ES-I3 (cell line): ENCODE measurements at regions not wholly inside any gene's neighbourhood (a gene's known extent, or its start where the extent isn't known, plus 50 kb on each side); places are given as distances from the start of the nearest gene placed in this dataset.
"Not testable (repeated sequence)": the region's sequence is repeated elsewhere in the genome, so short reads cannot be mapped to it uniquely, and the experiment has no call there.

Experiments
- H3K36me3 ChIP-seq: 2 replicates; pipeline ENCODE4 v1.6.1; 2013; ENCODE audit warnings: mild to moderate bottlenecking, low read length, control low read depth, moderate library complexity; ENCODE audit not compliant: insufficient read depth
- H3K4me1 ChIP-seq: 2 replicates; pipeline ENCODE4 v1.6.1; 2013; ENCODE audit warnings: mild to moderate bottlenecking, control low read depth, low read length; ENCODE audit not compliant: insufficient read depth
- H3K9ac ChIP-seq: 2 replicates; pipeline ENCODE4 v1.6.1; 2013; ENCODE audit warnings: low read depth, mild to moderate bottlenecking, low read length, moderate library complexity
- H3K9me3 ChIP-seq: 2 replicates; pipeline ENCODE4 v1.6.1; 2013; ENCODE audit warnings: mild to moderate bottlenecking, low read length, moderate library complexity; ENCODE audit not compliant: control insufficient read depth, insufficient read depth

DNA sequence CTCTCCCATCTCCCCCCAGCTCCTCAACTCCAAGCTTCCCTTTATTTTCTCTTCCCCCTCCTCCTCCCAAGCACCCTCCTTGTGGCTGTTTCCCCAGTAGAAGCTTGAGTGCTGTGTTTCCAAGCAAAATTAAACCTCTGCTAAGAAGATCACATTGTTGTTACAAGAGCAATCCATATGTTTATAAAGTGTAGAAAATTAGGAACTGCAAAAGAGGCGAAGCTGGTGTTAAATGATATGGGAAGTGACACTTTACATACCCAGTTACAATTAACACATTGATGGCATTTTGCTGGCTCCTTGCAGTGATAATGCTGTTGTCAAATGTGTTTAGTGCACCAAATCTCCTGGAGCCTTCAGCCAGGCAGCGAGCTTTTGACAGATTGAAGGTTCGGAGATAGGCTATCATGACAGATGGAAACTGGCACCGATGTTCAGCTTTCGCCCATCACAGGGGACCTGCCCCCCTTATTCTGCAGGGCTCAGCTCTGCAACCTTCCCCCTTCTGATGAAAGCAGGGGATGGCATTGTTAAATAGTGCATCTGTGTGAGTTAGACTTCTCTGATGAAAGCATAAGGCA lies 259.8 kb upstream of the ATP5MC3 start:
- H3K9me3 ChIP-seq, result no peaks in the 10 kb centered on the region
- no peaks in the 10 kb centered on the region for H3K36me3 ChIP-seq
- H3K9ac ChIP-seq, result no peak overlapping the region
- no peaks in the 10 kb centered on the region for H3K4me1 ChIP-seq

DNA sequence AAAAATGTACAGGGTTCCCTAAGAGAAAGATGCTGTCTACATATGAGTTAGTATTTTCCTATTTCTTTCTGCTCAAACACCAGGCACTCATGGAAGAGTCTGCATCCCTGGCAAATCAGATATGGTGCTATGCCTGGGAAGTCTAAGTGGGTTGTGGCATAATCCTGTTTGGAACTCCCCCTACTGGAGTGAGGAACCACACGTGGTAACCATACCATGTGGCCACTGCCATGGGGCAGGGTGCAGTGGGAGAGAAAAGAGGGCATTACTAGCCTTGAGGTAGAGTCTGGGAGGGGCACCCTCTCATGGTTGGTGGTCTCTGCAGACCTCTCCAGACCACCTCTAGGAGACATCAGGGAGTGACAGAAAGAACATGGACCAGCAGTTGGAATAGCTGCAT lies 257.9 kb upstream of the ATP5MC3 start:
- H3K4me1 ChIP-seq, result no peaks in the 10 kb centered on the region
- H3K9ac ChIP-seq, result no peak overlapping the region
- no peaks in the 10 kb centered on the region for H3K36me3 ChIP-seq
- no peaks in the 10 kb centered on the region for H3K9me3 ChIP-seq

DNA sequence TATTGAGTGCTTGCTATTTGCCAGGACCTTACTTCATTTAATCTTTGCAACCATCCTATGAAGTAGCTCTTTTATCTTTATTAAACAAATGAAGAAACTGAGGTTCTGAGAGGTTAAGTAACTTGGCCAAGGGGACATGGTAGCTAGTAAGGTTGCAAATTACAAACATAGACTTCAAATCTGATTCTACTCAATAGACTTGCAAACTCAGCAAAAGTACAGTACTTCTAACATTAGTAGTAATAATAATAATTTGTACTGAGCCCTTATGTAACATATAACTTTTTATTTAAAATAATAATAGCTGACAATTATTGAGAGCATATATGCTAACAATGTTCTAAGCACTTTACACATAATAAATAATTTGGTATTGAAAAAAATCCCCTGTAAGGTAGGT lies 255.7 kb upstream of the ATP5MC3 start:
- Histone ChIP-seq H3K36me3 (no peaks in the 10 kb centered on the region), H3K9me3 (no peaks in the 10 kb centered on the region), H3K9ac (no peak overlapping the region), H3K4me1 (no peaks in the 10 kb centered on the region)

DNA sequence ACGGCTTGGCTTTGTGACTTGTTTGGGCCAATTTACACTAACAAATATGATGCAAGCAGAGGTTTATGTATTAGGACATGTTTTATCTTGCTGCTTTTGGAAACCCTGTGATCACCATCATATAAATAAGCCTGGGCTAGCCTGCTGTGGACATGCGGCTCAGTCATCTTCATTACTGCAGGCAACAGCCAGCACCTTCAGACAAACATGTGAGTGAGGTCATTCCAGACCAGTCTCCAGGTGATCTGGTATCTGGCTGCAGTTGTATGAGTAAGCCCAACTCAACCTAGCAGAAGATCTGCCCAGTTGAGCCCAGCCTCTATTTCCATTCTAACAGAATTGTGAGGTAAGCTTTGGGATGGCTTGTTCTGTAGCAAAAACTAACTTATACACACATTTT lies 254.6 kb upstream of the ATP5MC3 start:
- Histone ChIP-seq H3K36me3 (no peaks in the 10 kb centered on the region), H3K9ac (no peak overlapping the region), H3K9me3 (no peaks in the 10 kb centered on the region), H3K4me1 (peaks cover 4% of the 10 kb centered on the region; the same call in 1 of the 2 replicates)

DNA sequence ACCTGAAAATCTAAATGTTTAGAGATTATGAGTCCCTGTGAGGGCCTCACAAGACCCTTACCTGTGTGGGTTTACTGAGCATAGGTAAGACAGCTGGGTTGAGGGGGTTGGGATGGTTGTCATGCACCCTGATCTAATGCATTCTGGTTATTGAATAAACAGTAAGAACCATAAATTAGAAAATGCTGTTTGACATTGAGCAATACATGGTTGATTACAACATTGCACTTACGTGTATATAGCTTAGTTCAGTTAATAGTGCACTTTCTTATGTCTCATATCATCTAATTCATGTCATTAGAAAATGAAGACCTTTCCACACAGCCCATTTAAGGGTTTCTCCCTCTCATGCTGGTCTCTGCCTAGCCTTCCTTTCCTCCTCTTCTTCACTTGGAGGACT lies 253.5 kb upstream of the ATP5MC3 start:
- H3K4me1 ChIP-seq, result peaks cover 4% of the 10 kb centered on the region; the same call in 1 of the 2 replicates
- no peaks in the 10 kb centered on the region for H3K36me3 ChIP-seq
- H3K9ac ChIP-seq, result no peak overlapping the region
- H3K9me3 ChIP-seq, result no peaks in the 10 kb centered on the region

DNA sequence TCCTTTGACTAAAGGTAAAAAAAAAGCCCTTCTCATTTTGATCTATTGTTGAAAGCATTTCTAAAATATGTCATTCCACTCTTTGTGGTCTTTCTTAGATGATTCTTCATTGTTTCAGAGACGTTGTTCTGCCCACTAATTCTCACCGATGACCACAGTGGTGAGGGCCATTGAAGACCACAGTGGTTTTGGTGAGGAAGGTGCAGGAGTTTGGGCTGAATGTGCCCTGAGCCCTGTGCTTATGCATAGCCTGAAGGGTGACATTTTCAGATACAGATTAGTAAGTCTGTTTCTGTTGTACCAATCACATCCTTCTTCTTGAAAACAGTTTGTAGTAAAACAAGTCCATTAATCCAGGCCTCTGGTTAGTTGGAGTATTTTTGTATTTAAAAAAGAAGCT lies 251.3 kb upstream of the ATP5MC3 start:
- Histone ChIP-seq H3K36me3 (no peaks in the 10 kb centered on the region), H3K9me3 (no peaks in the 10 kb centered on the region; the same call in 1 of the 2 replicates), H3K4me1 (peaks cover 4% of the 10 kb centered on the region; the same call in 1 of the 2 replicates), H3K9ac (no peak overlapping the region)

DNA sequence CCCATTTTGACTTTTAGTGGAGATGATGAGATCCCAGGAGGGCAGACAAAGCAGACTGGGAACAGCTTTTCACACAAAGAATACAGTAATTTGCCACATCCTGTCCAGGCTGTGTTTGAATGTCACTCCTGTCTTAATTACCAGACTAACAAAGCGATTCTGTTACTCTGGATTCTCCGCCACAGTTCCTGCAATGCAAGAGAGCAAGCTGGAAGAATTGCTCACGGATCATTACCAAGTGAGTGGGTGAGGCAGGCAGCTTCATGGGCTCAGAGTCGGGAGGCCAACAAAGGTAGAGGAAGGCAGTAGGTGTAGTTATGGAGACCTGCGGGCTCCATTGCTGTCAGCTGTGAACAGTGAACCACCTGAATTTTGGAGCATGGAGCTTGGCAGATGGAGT lies 250.5 kb upstream of the ATP5MC3 start:
- H3K4me1 ChIP-seq, result peaks cover 4% of the 10 kb centered on the region; the same call in 1 of the 2 replicates
- H3K36me3 ChIP-seq, result no peaks in the 10 kb centered on the region
- H3K9ac ChIP-seq, result no peak overlapping the region
- H3K9me3 ChIP-seq, result no peaks in the 10 kb centered on the region; the same call in 1 of the 2 replicates

DNA sequence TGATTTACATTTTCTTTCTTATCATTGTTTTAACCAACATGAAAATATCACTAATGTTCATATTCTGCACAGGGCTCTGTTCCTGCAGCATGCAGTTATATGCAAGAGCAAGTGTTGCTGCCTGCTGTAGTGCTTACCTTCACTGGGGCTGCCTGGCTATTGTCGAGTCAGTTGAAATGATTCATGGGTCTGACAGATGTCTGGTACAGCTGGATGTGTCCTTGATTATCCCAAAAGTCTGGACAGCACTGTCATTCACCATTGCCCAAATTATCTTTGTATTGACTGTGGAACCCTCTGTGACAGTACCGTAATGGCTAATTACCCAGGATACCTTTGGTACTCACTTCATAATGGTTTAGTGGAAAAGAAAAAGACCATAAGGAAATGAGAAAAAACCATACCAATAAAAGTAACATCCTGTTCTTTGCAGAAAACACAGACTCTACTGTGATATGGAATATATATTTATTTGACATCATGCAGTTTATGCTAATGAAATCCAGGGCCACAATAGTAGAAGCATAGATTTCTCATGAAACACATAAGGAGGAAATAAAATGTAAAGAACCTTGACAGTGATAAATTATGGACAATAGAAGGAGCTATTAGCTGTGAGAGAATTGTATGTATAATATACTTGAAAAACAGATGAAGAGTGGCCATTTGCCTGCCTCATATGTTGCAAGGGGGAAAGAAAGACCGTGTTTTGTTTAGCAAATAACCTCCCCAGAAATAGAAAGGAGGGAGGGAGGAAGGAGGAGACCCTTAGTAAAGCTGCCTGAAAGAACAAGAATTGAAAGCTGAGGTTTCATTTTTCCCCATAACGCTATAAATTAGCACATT lies 249.8 kb upstream of the ATP5MC3 start:
- Histone ChIP-seq H3K9ac (no peak overlapping the region), H3K36me3 (no peaks in the 10 kb centered on the region), H3K4me1 (peaks cover 4% of the 10 kb centered on the region; the same call in 1 of the 2 replicates), H3K9me3 (no peaks in the 10 kb centered on the region; the same call in 1 of the 2 replicates)

DNA sequence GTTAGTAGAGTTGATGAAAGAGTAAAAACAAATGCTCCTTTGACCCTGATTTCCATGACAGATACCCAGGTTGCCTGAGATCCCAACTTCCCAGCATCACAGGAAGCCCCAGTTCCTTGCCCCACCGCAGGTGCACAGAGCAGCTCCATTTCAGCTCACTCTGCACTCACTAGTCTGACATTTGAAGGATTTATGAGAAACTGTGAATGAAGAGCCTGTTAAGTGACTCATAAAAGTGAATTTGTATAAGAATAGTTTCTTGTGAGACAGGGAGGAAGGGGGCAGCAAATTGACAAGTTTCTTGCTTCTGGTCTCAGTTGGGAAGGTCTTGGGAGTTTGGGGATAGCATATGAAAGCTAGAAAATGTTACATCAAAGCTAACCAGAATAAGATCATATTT lies 248.7 kb upstream of the ATP5MC3 start:
- H3K36me3 ChIP-seq, result no peaks in the 10 kb centered on the region
- H3K4me1 ChIP-seq, result peaks cover 4% of the 10 kb centered on the region; the same call in 1 of the 2 replicates
- no peaks in the 10 kb centered on the region; the same call in 1 of the 2 replicates for H3K9me3 ChIP-seq
- no peak overlapping the region for H3K9ac ChIP-seq

DNA sequence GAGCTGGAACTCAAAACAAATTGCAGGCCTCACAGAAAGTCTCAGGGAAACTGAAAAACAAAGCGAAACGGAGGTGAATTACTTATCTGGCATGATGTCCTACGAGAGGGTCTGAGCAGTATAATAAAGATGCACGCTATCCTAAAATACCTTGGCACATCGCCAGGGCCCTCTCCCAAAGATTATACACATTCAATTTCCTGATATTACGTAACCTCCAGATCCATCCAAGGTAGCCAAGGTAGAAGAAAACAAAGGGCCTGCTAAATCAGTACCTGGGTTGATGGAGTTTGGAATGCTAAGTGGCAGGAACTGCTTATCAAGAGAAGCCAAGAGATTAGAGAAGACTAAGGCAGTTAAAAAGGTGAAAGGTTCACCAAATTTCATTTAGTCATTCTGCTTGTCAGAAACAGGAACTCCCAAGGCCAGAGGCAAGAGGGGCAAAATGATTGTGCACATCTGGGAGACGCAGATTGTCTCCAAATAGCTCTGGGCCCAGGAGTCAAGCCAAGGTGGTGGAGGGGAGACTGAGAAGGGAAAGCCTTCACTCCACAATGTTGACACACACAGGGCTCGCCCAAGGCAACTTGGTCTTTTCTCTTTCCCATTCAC lies 236.8 kb upstream of the ATP5MC3 start:
- H3K36me3 ChIP-seq, result no peaks in the 10 kb centered on the region
- no peak overlapping the region for H3K9ac ChIP-seq
- no peaks in the 10 kb centered on the region for H3K4me1 ChIP-seq
- no peaks in the 10 kb centered on the region for H3K9me3 ChIP-seq

DNA sequence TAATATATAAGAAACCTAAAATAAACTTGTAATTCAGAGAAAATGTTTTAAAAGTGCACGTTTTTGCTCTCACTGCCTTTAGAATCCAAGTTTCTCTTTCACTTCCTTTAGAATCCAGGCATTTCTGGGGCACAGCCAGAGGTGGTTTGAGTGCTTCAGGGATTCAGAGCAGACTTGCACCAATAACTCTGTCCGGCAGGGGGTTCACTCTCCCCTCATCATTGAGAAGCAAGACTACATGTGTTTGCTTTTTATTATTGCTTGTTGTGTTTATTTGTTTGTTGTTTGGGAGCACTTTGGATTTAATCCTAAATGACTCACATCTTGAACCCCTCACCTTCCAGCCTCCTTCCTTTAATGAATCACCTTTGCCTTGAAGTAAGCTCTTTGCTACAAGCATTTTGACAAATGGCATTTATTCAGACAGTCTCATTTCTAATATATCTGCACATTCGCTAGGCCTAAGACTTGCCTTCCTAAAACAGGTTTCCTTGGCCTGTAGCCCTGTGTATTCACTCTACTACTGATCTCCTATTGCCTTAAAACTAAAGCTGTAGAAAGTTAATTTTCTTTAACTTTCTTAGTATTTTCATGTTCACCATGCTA lies 233.5 kb upstream of the ATP5MC3 start:
- H3K9me3 ChIP-seq, result no peaks in the 10 kb centered on the region
- no peak overlapping the region for H3K9ac ChIP-seq
- no peaks in the 10 kb centered on the region for H3K4me1 ChIP-seq
- H3K36me3 ChIP-seq, result no peaks in the 10 kb centered on the region

DNA sequence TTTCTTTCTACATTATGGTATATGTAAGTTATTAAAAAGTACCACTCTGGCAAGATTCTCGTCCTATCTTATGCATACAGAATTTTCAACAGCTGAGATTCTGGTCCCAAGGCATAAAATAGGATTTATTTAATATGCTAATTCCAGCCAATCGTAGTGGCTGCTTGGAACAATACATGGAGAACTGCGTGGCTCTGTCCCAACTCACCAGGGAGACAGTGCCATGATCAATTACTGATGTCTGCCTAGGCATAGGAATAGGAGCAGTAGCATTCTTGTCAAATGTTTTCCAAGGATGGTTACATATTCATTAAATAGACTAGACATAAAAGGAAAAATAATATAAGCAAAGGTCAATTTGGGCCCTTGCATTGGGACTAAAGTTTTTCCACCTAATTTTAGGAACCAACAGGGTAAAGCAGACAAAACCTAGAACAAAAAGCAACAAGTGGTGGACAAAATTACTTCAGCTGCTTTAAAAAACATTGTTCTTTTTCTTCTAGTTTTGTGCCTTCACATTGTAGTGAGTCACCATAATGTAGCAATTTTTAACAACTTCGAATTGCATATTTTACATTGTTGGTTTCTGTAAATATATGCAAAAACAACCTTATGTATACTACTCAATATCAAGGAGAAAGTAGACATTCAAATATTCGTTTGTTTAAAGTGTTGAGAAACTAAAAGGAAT lies 232.8 kb upstream of the ATP5MC3 start:
- no peaks in the 10 kb centered on the region for H3K4me1 ChIP-seq
- H3K9me3 ChIP-seq, result no peaks in the 10 kb centered on the region
- no peaks in the 10 kb centered on the region for H3K36me3 ChIP-seq
- no peak overlapping the region for H3K9ac ChIP-seq

DNA sequence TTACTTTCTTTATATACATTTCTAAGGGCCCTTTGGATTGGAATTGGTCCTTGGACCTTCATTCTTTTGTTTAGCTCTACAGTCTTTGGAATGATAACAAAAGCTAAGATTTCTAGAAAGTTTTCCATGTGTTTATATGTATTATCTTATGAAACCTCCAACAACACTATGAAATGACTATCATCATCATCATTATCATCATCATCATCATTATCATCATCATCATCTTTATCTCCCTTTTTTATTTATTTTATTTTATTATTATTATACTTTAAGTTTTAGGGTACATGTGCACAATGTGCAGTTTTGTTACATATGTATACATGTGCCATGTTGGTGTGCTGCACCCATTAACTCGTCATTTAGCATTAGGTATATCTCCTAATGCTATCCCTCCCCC lies 229.4 kb upstream of the ATP5MC3 start:
- not testable (repeated sequence) for H3K9ac ChIP-seq, H3K4me1 ChIP-seq, H3K36me3 ChIP-seq, H3K9me3 ChIP-seq

DNA sequence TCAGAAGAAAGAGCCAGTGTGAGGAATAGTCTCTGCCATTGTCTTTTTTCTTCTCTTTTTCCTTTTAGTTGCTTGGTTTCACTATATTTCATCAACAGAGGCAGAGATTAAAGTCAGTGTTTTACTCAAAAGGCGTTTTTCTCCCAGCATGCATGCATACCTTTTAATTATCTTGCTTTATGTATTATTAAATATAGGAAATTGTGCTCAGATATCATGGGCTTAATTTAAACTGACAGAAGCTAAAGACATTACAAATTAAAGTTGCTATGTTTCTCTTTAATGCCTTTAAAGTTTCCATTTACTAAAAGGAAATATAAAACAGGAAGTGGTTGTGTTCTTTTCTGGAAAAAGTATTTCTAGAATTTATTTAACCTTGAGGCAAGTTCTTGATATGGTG lies 223.3 kb upstream of the ATP5MC3 start:
- no peak overlapping the region for H3K9ac ChIP-seq
- no peaks in the 10 kb centered on the region for H3K9me3 ChIP-seq
- no peaks in the 10 kb centered on the region for H3K36me3 ChIP-seq
- no peaks in the 10 kb centered on the region for H3K4me1 ChIP-seq
